Stomach (tissue), 4 donors: ENCODE measurements at regions not wholly inside any gene's neighbourhood (a gene's known extent, or its start where the extent isn't known, plus 50 kb on each side); places are given as distances from the start of the nearest gene placed in this dataset.

ENCODE experiments used
- EP300 ChIP-seq: sonication (generic); formaldehyde crosslinking; IDR thresholded peaks from one replicate; pipeline ENCODE4 v1.6.1; 2017; ENCODE audit warnings: antibody characterized with exemption
- POLR2A ChIP-seq, 4 donors: fragments of 450-650 bp; IDR thresholded peaks; one replicate each; pipeline ENCODE4 v1.6.1; 2016; ENCODE audit warnings: antibody characterized with exemption in 4 of 4, control low read depth in 2 of 4, mild to moderate bottlenecking in 1 of 4, moderate library complexity in 1 of 4
- POLR2AphosphoS5 ChIP-seq, 3 donors: sonication (generic); formaldehyde crosslinking; IDR thresholded peaks; one replicate each; pipeline ENCODE4 v1.6.1; 2016; ENCODE audit warnings: antibody characterized with exemption in 3 of 3
- TF ChIP-seq, protein P1 (sequence below), 7 experiments: fragments of 450-650 bp in 4 of 7; fragments of 200-600 bp in 3 of 7; sonication (generic) in 3 of 7; IDR thresholded peaks; one replicate each; pipeline ENCODE4 v1.5.1; 2016 to 2019; ENCODE audit warnings: antibody characterized with exemption in 7 of 7, control low read depth in 2 of 7, mild to moderate bottlenecking in 1 of 7

DNA sequence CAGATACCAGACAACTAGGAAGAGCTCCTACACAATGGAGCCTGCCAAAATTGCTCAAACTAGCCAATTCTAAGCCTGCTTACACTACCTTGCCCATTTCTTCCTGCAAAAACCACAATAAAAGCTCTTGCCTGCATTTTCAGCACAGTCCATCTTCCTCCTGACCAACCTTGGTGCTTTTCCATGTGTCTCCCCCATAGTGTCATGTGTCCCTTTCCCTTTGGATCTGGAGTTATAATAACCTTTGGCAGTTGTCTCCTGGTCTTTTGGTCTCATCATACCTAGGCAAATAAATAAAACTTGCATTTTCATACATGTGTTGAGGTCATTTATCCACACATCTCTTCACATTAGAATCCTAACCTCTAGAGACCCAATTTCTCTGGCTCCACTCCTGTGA, 203.1 kb upstream of the TRPC4 start:
- TF ChIP-seq, protein P1, sequence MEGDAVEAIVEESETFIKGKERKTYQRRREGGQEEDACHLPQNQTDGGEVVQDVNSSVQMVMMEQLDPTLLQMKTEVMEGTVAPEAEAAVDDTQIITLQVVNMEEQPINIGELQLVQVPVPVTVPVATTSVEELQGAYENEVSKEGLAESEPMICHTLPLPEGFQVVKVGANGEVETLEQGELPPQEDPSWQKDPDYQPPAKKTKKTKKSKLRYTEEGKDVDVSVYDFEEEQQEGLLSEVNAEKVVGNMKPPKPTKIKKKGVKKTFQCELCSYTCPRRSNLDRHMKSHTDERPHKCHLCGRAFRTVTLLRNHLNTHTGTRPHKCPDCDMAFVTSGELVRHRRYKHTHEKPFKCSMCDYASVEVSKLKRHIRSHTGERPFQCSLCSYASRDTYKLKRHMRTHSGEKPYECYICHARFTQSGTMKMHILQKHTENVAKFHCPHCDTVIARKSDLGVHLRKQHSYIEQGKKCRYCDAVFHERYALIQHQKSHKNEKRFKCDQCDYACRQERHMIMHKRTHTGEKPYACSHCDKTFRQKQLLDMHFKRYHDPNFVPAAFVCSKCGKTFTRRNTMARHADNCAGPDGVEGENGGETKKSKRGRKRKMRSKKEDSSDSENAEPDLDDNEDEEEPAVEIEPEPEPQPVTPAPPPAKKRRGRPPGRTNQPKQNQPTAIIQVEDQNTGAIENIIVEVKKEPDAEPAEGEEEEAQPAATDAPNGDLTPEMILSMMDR (IDR thresholded peaks at IDR 0.05): no peak
- no peak for TF ChIP-seq POLR2A (IDR thresholded peaks at IDR 0.05)
- no peak for TF ChIP-seq EP300
- TF ChIP-seq POLR2AphosphoS5 (IDR thresholded peaks at IDR 0.05): no peak
